22Rv1 (cell line): ENCODE measurements at regions not wholly inside any gene's neighbourhood (a gene's known extent, or its start where the extent isn't known, plus 50 kb on each side); places are given as distances from the start of the nearest gene placed in this dataset.

Experiments
- CTCF ChIP-seq: fragments of 450-650 bp; IDR thresholded peaks from 2 replicates; pipeline ENCODE4 v1.5.1; 2017; ENCODE audit warnings: mild to moderate bottlenecking
- ZFX ChIP-seq: fragments of 450-650 bp; IDR thresholded peaks from 2 replicates; pipeline ENCODE4 v1.6.1; 2017; ENCODE audit warnings: antibody characterized with exemption, borderline replicate concordance

- TF ChIP-seq CTCF (no peak), ZFX (no peak)
Measured at GRCh38 chr12:66735275-66735674, 56.4 kb upstream of the GRIP1 start.
